ENCODE measurements at regions not wholly inside any gene's neighbourhood (a gene's known extent, or its start where the extent isn't known, plus 50 kb on each side); places are given as distances from the start of the nearest gene placed in this dataset.
A peak's percentile ranks its signal among the peaks of the same experiment; 100 is the strongest.

GRCh38 chr5:82858151-82859025 is 218.8 kb downstream of the TMEM167A start:
- TF ChIP-seq POLR2A (IDR thresholded peaks at IDR 0.05) = no peak
- TF ChIP-seq CTCF (IDR thresholded peaks at IDR 0.05) = no peak
- no peak for TF ChIP-seq POLR2AphosphoS5 (IDR thresholded peaks at IDR 0.05)
- Histone ChIP-seq H3K36me3 (no peaks in the 10 kb centered on the region), H3K27me3 (no peaks in the 10 kb centered on the region), H3K4me3 (peak overlapping the region in 1 of 3 donors; percentile 7), H3K27ac (peak overlapping the region; percentile 10 to 45), H3K4me1 (no peaks in the 10 kb centered on the region), H3K9me3 (no peaks in the 10 kb centered on the region)
- intact Hi-C loops (cut with DNase I; ENCODE audit: low total_unique reads) = no loop called here
- DNase-seq (ENCODE audit: low spot score in 2 of 2) = no peak

- intact Hi-C loops (cut with DNase I; ENCODE audit: low total_unique reads) = no loop called here
- H3K27me3 ChIP-seq = no peaks in the 10 kb centered on the region
- TF ChIP-seq POLR2A (IDR thresholded peaks at IDR 0.05) (no peak), POLR2AphosphoS5 (IDR thresholded peaks at IDR 0.05) (no peak), CTCF (IDR thresholded peaks at IDR 0.05) (no peak)
Measured at GRCh38 chr5:82855893-82856550, 221.2 kb downstream of the TMEM167A start.

GRCh38 chr5:82854956-82855355 is 222.2 kb downstream of the TMEM167A start:
- Histone ChIP-seq H3K4me1 (no peaks in the 10 kb centered on the region), H3K27ac (no peak overlapping the region), H3K9me3 (no peaks in the 10 kb centered on the region), H3K36me3 (no peaks in the 10 kb centered on the region), H3K27me3 (no peaks in the 10 kb centered on the region), H3K4me3 (no peak overlapping the region)
- DNase-seq (ENCODE audit: low spot score in 2 of 2) = no peak
- no peak for TF ChIP-seq POLR2A (IDR thresholded peaks at IDR 0.05)
- no peak for TF ChIP-seq CTCF (IDR thresholded peaks at IDR 0.05)
- no peak for TF ChIP-seq POLR2AphosphoS5 (IDR thresholded peaks at IDR 0.05)
- intact Hi-C loops (cut with DNase I; ENCODE audit: low total_unique reads) = no loop called here

More at GRCh38 chr5:82855893-82856550, 221.2 kb downstream of the TMEM167A start:
- no peaks in the 10 kb centered on the region for H3K4me1 ChIP-seq
- no peak for DNase-seq (ENCODE audit: low spot score in 2 of 2)
- no peak overlapping the region for H3K27ac ChIP-seq
- no peak overlapping the region for H3K4me3 ChIP-seq
- no peaks in the 10 kb centered on the region for H3K36me3 ChIP-seq
- no peaks in the 10 kb centered on the region for H3K9me3 ChIP-seq

- Histone ChIP-seq H3K4me1 (no peaks in the 10 kb centered on the region), H3K27me3 (no peaks in the 10 kb centered on the region), H3K4me3 (no peak overlapping the region), H3K27ac (no peak overlapping the region), H3K36me3 (no peaks in the 10 kb centered on the region), H3K9me3 (no peaks in the 10 kb centered on the region)
- DNase-seq (ENCODE audit: low spot score in 2 of 2) = no peak
- TF ChIP-seq CTCF (IDR thresholded peaks at IDR 0.05) (no peak), POLR2AphosphoS5 (IDR thresholded peaks at IDR 0.05) (no peak), POLR2A (IDR thresholded peaks at IDR 0.05) (no peak)
- intact Hi-C loops (cut with DNase I; ENCODE audit: low total_unique reads) = no loop called here
Measured at GRCh38 chr5:82851471-82851870, 225.7 kb downstream of the TMEM167A start.

GRCh38 chr5:82850393-82850792 is 226.8 kb downstream of the TMEM167A start:
- intact Hi-C loops (cut with DNase I; ENCODE audit: low total_unique reads) = no loop called here
- Histone ChIP-seq H3K27ac (no peak overlapping the region), H3K9me3 (no peaks in the 10 kb centered on the region), H3K4me3 (no peak overlapping the region), H3K4me1 (no peaks in the 10 kb centered on the region), H3K27me3 (no peaks in the 10 kb centered on the region), H3K36me3 (no peaks in the 10 kb centered on the region)
- TF ChIP-seq CTCF (IDR thresholded peaks at IDR 0.05) (no peak), POLR2AphosphoS5 (IDR thresholded peaks at IDR 0.05) (no peak), POLR2A (IDR thresholded peaks at IDR 0.05) (no peak)
- no peak for DNase-seq (ENCODE audit: low spot score in 2 of 2)
